ENCODE measurements at regions not wholly inside any gene's neighbourhood (a gene's known extent, or its start where the extent isn't known, plus 50 kb on each side); places are given as distances from the start of the nearest gene placed in this dataset.

DNA sequence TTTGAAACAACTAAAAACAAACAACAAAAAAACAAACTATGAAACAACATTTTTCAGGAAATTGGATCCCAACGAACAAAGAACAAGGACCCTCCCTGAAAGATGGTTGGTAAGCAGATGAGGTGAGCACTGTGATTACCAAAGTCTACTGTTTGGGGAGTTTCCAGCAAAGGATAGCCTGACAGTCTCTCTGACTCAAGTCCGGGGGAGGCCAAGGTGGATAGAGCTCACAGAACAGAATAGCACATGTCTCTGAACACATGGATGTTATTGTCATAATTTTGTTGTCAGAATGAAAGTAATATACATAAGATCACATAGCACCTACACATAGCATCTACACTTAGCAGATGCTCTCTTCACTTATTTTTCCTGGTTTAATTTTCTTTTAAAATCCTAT is 501.3 kb upstream of the TENM4 start:
- no peak overlapping the region for H3K4me3 ChIP-seq (ENCODE audit: control insufficient read depth, low read depth, low read length)
- TF ChIP-seq, protein P1, sequence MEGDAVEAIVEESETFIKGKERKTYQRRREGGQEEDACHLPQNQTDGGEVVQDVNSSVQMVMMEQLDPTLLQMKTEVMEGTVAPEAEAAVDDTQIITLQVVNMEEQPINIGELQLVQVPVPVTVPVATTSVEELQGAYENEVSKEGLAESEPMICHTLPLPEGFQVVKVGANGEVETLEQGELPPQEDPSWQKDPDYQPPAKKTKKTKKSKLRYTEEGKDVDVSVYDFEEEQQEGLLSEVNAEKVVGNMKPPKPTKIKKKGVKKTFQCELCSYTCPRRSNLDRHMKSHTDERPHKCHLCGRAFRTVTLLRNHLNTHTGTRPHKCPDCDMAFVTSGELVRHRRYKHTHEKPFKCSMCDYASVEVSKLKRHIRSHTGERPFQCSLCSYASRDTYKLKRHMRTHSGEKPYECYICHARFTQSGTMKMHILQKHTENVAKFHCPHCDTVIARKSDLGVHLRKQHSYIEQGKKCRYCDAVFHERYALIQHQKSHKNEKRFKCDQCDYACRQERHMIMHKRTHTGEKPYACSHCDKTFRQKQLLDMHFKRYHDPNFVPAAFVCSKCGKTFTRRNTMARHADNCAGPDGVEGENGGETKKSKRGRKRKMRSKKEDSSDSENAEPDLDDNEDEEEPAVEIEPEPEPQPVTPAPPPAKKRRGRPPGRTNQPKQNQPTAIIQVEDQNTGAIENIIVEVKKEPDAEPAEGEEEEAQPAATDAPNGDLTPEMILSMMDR (conservative IDR thresholded peaks at IDR 0.05; ENCODE audit: control insufficient read depth, insufficient read depth, low read depth, low read length): no peak
- DNase-seq (ENCODE audit: low read depth): peak; percentile 1

DNA sequence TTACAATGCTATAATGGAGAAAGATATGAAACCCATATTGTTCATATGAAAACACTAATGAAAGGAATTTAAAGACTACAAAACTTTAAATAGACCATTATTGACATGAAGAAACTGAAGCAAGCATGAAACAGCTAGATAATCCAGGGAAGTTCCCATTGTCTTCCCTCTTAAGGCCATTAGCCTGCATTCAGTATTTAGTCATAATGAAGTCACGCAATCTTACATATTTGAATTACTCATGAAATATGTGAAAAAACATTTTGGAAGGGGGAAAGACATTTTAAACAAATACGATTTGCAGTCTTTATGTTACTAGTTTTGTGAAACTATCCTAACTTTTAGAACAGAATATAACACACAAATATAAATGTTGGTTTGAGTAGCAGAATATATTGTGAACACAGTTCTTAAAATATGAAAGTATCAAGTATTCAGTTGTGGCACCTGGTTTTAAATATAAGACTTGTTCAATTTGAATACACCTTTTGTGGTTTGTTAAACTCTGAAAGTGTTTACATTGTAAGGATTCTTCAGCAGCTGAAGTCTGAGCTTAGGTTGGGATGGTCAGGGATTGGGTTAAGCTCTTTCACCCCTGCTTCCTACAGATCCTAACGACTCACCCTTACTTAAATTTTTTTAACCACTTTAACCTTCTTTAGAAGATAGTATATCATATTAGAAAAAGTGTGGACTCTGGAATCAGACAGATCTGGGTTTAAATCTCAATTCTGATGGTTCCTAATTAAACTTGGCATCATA is 500.3 kb upstream of the TENM4 start:
- no peak overlapping the region for H3K4me3 ChIP-seq (ENCODE audit: control insufficient read depth, low read depth, low read length)
- peak; percentile 36 for DNase-seq (ENCODE audit: low read depth)
- TF ChIP-seq, protein P1 (conservative IDR thresholded peaks at IDR 0.05; ENCODE audit: control insufficient read depth, insufficient read depth, low read depth, low read length): no peak

DNA sequence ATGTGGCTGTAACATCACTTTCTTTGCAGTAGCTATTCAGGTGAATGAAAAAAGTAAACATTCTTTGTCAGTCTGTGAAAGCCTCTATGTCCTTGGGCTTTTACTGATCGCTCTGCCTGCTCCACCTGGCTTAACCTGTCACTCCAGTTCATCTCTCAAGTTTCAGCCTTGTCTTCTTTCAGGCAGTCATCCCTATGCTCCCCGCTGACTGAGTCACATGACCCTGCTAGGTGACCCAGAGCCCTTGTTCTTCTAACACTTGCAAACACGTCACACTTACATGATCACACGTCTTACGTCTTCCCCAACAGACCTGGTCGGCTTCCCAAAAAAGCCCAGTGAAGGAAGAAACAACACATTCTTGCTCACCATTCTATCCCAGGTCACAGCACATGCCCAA is 499.3 kb upstream of the TENM4 start:
- TF ChIP-seq, protein P1 (conservative IDR thresholded peaks at IDR 0.05; ENCODE audit: control insufficient read depth, insufficient read depth, low read depth, low read length): no peak
- peak; percentile 13 for DNase-seq (ENCODE audit: low read depth)
- H3K4me3 ChIP-seq (ENCODE audit: control insufficient read depth, low read depth, low read length): no peak overlapping the region

DNA sequence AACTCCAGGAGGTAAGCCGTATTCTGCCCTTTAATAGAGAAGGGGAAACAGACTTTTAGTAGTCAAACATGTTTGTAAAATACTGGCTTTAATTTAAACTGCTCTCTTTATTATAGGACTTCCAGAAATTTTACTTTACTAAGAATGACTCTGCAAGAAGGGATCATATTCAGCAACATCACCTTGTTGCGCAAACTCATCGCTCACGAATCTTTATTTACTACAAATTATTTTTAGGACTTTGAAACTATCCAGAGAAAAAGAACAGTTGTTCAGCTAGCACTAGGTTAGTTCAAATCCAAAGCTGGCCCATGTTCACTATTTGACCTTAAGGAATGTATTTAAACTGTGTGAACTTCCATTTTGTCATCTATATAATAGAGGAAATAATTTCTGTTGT is 498.3 kb upstream of the TENM4 start:
- TF ChIP-seq, protein P1 (conservative IDR thresholded peaks at IDR 0.05; ENCODE audit: control insufficient read depth, insufficient read depth, low read depth, low read length): no peak
- DNase-seq (ENCODE audit: low read depth): peak; percentile 2
- H3K4me3 ChIP-seq (ENCODE audit: control insufficient read depth, low read depth, low read length): no peak overlapping the region

DNA sequence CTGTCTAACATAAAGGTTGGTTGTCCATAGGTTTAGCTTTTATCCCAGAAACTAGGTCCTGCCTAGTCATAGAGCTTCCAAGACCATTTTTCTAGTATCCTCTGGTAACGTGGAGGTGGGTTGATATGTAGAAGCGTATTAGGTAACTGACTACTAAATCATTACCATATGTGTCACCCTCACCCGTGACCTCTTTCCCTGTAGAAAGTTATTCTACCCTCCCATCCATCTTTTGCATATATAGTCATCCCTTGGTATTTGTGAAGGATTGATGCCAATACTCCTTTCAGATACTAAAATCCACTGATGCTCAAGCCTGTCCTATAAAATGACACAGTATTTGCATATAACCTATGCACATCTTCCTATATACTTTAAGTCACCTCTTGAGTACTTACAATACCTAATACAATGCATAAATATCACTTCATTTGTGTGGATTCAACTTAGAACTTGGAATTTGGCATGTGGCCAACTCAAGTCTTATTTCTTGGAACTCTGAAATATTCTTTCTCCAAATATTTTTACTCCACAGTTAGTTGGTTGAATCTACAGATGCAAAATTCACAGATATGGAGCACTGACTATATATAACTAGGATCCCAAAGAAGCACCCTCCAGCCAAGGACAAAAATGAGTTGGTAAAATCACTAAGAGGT is 497.0 kb upstream of the TENM4 start:
- peak; percentile 8 for DNase-seq (ENCODE audit: low read depth)
- TF ChIP-seq, protein P1 (conservative IDR thresholded peaks at IDR 0.05; ENCODE audit: control insufficient read depth, insufficient read depth, low read depth, low read length): no peak
- no peak overlapping the region for H3K4me3 ChIP-seq (ENCODE audit: control insufficient read depth, low read depth, low read length)

DNA sequence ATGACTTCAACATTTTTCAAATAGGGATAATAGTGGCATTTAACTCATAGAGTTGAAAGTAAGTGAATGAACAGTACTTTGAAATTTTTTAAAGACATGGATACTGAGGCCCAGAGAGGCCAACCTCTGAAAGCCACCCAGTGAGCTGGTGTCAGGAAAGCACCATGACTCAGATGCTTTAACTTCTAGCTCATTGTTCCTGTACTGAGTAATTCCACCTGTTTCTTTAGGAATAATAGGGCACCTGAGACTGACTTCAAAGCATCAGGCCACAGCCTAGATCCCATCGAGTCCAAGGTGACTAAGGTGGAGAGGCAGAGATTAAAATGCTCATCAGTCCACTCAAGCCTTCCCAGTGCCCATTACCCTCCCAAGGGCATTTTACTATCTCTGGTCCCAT is 491.8 kb upstream of the TENM4 start:
- no peak for DNase-seq (ENCODE audit: low read depth)
- TF ChIP-seq, protein P1 (conservative IDR thresholded peaks at IDR 0.05; ENCODE audit: control insufficient read depth, insufficient read depth, low read depth, low read length): no peak
- no peak overlapping the region for H3K4me3 ChIP-seq (ENCODE audit: control insufficient read depth, low read depth, low read length)

Measured in fibroblast of mammary gland (primary cell).